ENCODE measurements at regions not wholly inside any gene's neighbourhood (a gene's known extent, or its start where the extent isn't known, plus 50 kb on each side); places are given as distances from the start of the nearest gene placed in this dataset.

GRCh38 chr2:192953116-192953515, 758.4 kb upstream of the TMEFF2 start:
- no TSS peak for BruUV-seq (replicated peaks)
- no peaks in the 10 kb centered on the region for H3K36me3 ChIP-seq (ENCODE audit: control insufficient read depth in 1 of 2, insufficient read depth in 2 of 2, low read length in 2 of 2)
- RAD21 ChIA-PET (ENCODE audit: low non-redundant PET in 1 of 2, low total read pairs in 2 of 2, uncharacterized antibody in 2 of 2, unreplicated experiment in 2 of 2) = no interaction called here

More at GRCh38 chr2:192953116-192953515, 758.4 kb upstream of the TMEFF2 start:
- Histone ChIP-seq H3K27me3 (ENCODE audit: insufficient read depth, low read length) (no peaks in the 10 kb centered on the region), H3K79me2 (ENCODE audit: insufficient read depth, low read length) (no peaks in the 10 kb centered on the region), H3K4me1 (ENCODE audit: control insufficient read depth in 1 of 2, insufficient read depth in 2 of 2, low read length in 2 of 2) (no peaks in the 10 kb centered on the region), H3K9ac (ENCODE audit: low read length) (no peak overlapping the region), H3K27ac (ENCODE audit: low read depth, low read length) (no peak overlapping the region), H4K20me1 (ENCODE audit: insufficient read depth) (no peaks in the 10 kb centered on the region), H3K9me3 (ENCODE audit: control insufficient read depth in 1 of 2, insufficient read depth in 1 of 2, low read depth in 1 of 2, low read length in 2 of 2) (no peaks in the 10 kb centered on the region), H3K9me2 (ENCODE audit: insufficient read depth) (no peaks in the 10 kb centered on the region; the same call in 1 of the 2 replicates), H2AFZ (ENCODE audit: low read depth, low read length, poor library complexity, severe bottlenecking) (no peak overlapping the region), H3K4me3 (replicated peaks in 1 of 2; ENCODE audit: low read depth in 1 of 2, low read length in 2 of 2) (no peak overlapping the region), H3K4me2 (ENCODE audit: low read length) (no peak overlapping the region)
- POLR2A ChIA-PET = no interaction called here
- no peak for TF ChIP-seq ZFX (IDR thresholded peaks at IDR 0.05)
- no peak for TF ChIP-seq TCF7L2 (IDR thresholded peaks at IDR 0.05; ENCODE audit: borderline replicate concordance, extremely low read depth, insufficient read depth, insufficient read length)
- TF ChIP-seq JUND (IDR thresholded peaks at IDR 0.05) = no peak
- no peak for TF ChIP-seq EZH2phosphoT487 (IDR thresholded peaks at IDR 0.05; ENCODE audit: borderline replicate concordance)
- TF ChIP-seq CTCF (IDR thresholded peaks at IDR 0.05 in 2 of 3, conservative IDR thresholded peaks at IDR 0.05 in 1 of 3; ENCODE audit: borderline replicate concordance in 1 of 3, insufficient read depth in 1 of 3, low read depth in 2 of 3, low read length in 2 of 3) = no peak
- no peak for TF ChIP-seq CBX3 (IDR thresholded peaks at IDR 0.05; ENCODE audit: low read depth)
- TF ChIP-seq YY1 (IDR thresholded peaks at IDR 0.05; ENCODE audit: extremely low read depth, insufficient replicate concordance, low read depth, low read length) = no peak
- TF ChIP-seq MAX (IDR thresholded peaks at IDR 0.05) = no peak
- TF ChIP-seq POLR2A (IDR thresholded peaks at IDR 0.05; ENCODE audit: borderline replicate concordance, extremely low read depth, insufficient read depth, insufficient read length) = no peak
- no peak for TF ChIP-seq ZBTB33 (IDR thresholded peaks at IDR 0.05; ENCODE audit: extremely low read depth, insufficient replicate concordance, low read length)
- TF ChIP-seq ZNF274 (IDR thresholded peaks at IDR 0.05; ENCODE audit: low read depth, low read length) = no peak
- no peak for TF ChIP-seq FOSL1 (IDR thresholded peaks at IDR 0.05; ENCODE audit: low read depth)
- TF ChIP-seq SRF (IDR thresholded peaks at IDR 0.05; ENCODE audit: low read depth) = no peak
- CTCF ChIA-PET = no interaction called here
- intact Hi-C loops (cut with micrococcal nuclease) = no loop called here
- DNase-seq (ENCODE audit: low read depth, low spot score) (no peak), ATAC-seq (no peak)

All from HCT116 (cell line).